ENCODE measurements at regions not wholly inside any gene's neighbourhood (a gene's known extent, or its start where the extent isn't known, plus 50 kb on each side); places are given as distances from the start of the nearest gene placed in this dataset.

- peaks cover 0 to 2% of the 10 kb centered on the region in 2 experiments for H3K27me3 ChIP-seq (ENCODE audit: control insufficient read depth in 2 of 2, insufficient read depth in 2 of 2, low read length in 2 of 2)
- CTCF ChIA-PET = interaction anchor here (0.6 to 3.1 kb wide), 47 partner anchors 9 to 914 kb away, joined by 3 to 37 read pairs (median 4); no protein-coding TSS in a partner anchor
- no peaks in the 10 kb centered on the region for H3K9me1 ChIP-seq (replicated peaks; ENCODE audit: control insufficient read depth, extremely low read depth, insufficient read depth, low read length)
- dilution Hi-C loops (cut with MboI; ENCODE audit: extremely low pct_ligation_motif_present, low sequenced_read_pairs) (no loop called here), intact Hi-C loops (cut with micrococcal nuclease) (loop anchor here (1.0 to 5.0 kb wide), 2 partner anchors 183 to 914 kb away; no protein-coding TSS in a partner anchor)
- H2AFZ ChIP-seq (ENCODE audit: low read depth, low read length) = no peak overlapping the region
- H3K9me3 ChIP-seq (replicated peaks; ENCODE audit: control insufficient read depth, insufficient read depth, low read length) = no peaks in the 10 kb centered on the region
- no peaks in the 10 kb centered on the region for H3K79me2 ChIP-seq (ENCODE audit: control insufficient read depth, insufficient read depth, low read length)
- no peak overlapping the region for H3K4me2 ChIP-seq (ENCODE audit: insufficient read depth, low read length)
- TF ChIP-seq POLR2AphosphoS5 (IDR thresholded peaks at IDR 0.05; ENCODE audit: insufficient read depth, low read depth, low read length) = no peak
- TF ChIP-seq FOS (IDR thresholded peaks at IDR 0.05; ENCODE audit: borderline replicate concordance, insufficient read depth, low read length) = no peak
- TF ChIP-seq, protein P1, sequence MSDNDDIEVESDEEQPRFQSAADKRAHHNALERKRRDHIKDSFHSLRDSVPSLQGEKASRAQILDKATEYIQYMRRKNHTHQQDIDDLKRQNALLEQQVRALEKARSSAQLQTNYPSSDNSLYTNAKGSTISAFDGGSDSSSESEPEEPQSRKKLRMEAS (IDR thresholded peaks at IDR 0.05; ENCODE audit: insufficient read depth, insufficient read length) = no peak
- TF ChIP-seq CTCF (IDR thresholded peaks at IDR 0.05; ENCODE audit: extremely low read depth in 1 of 2, insufficient read depth in 1 of 2, low read depth in 1 of 2, low read length in 2 of 2) = peak; percentile 88 to 92
- TF ChIP-seq MYC (IDR thresholded peaks at IDR 0.05; ENCODE audit: low read depth, low read length) = no peak
- no peak for TF ChIP-seq GATA2 (IDR thresholded peaks at IDR 0.05; ENCODE audit: insufficient read depth, insufficient read length, low read depth, low read length)
- TF ChIP-seq JUN (IDR thresholded peaks at IDR 0.05; ENCODE audit: borderline replicate concordance, insufficient read depth, insufficient read length, low read depth) = no peak
- no peak for TF ChIP-seq EZH2 (IDR thresholded peaks at IDR 0.05; ENCODE audit: borderline replicate concordance, low read depth, low read length, severe bottlenecking)
- H3K4me3 ChIP-seq (replicated peaks in 1 of 3; ENCODE audit: insufficient read depth in 1 of 3, low read depth in 1 of 3, low read length in 3 of 3) = no peak overlapping the region
- FAIRE-seq (peak; percentile 83), DNase-seq (ENCODE audit: low read depth, low spot score) (peak; percentile 57)
- no peaks in the 10 kb centered on the region for H3K36me3 ChIP-seq (ENCODE audit: control insufficient read depth in 2 of 2, extremely low read depth in 1 of 2, insufficient read depth in 2 of 2, low read length in 2 of 2)
- H4K20me1 ChIP-seq (replicated peaks; ENCODE audit: control insufficient read depth, extremely low read depth, insufficient read depth, low read length) = no peaks in the 10 kb centered on the region
- POLR2A ChIA-PET = no interaction called here
- H3K9ac ChIP-seq (replicated peaks; ENCODE audit: extremely low read depth, insufficient read depth, low read length) = no peak overlapping the region
- BruUV-seq (replicated peaks) = no TSS peak
- no peak overlapping the region for H3K27ac ChIP-seq (ENCODE audit: insufficient read depth, low read depth, low read length)
- no peaks in the 10 kb centered on the region for H3K4me1 ChIP-seq (ENCODE audit: control insufficient read depth, extremely low read depth, insufficient read depth, low read length)
Observed at GRCh38 chr3:24680214-24680967, 185.7 kb upstream of the THRB start.

All from endothelial cell of umbilical vein (primary cell).